Stimulated activated CD4-positive, alpha-beta T cell treated with anti-CD3 and anti-CD28 coated beads, Interleukin-4, amount 100 ng/mL, for 4 hours (primary cell): ENCODE measurements at regions not wholly inside any gene's neighbourhood (a gene's known extent, or its start where the extent isn't known, plus 50 kb on each side); places are given as distances from the start of the nearest gene placed in this dataset.
"Not testable (repeated sequence)": the region's sequence is repeated elsewhere in the genome, so short reads cannot be mapped to it uniquely, and the experiment has no call there.

Experiments used
- DNase-seq, 2 experiments: peaks; one replicate each; pipeline ENCODE4 v3.0.0-alpha.2; 2020

GRCh38 chr1:242728696-242729095 is 204.2 kb upstream of the PLD5 start:
- no peak for DNase-seq

- DNase-seq, result no peak
Observed at GRCh38 chr1:242723044-242723716, 198.7 kb upstream of the PLD5 start.

- no peak for DNase-seq
Observed at GRCh38 chr1:242718967-242719366, 194.5 kb upstream of the PLD5 start.

DNA sequence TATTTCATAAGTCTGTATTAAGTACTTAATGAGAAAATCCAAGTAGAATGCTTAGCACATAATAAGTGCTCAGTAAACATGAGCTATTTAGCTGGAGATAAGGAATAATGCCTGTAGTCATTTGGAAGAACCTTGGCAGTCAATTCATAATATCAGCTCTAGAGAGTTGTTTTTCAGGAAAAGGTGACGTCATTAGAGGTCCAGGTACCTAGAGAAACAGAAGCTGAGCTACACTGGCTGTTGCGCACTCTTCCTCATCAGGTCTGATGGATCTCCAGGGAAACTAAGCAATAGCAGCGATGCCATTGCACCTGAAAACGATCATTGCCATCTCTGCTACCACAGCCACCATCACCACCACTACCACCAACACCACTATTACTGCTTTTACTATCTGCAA is 187.8 kb upstream of the PLD5 start:
- DNase-seq, result no peak

DNA sequence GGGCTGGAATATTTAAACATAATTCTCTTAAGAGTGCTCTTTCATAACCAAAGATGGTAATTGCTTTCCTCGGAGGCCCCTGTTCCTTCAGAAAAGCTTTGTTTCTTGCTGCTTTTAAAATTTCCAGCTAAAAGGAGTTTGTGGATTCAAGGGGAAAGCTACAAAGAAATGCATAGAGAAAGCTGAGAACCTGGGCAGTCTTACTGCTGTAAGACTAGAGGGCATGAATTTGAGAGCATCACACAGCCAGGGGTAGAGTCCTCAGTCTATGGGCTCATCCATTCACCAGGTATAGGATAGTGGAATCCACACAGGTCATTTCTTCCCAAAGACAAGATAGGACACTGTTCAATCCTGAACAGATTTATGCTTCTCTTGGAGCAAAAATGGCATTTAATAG is 186.3 kb upstream of the PLD5 start:
- no peak for DNase-seq

- no peak for DNase-seq
Observed at GRCh38 chr1:242710286-242710685, 185.8 kb upstream of the PLD5 start.

DNA sequence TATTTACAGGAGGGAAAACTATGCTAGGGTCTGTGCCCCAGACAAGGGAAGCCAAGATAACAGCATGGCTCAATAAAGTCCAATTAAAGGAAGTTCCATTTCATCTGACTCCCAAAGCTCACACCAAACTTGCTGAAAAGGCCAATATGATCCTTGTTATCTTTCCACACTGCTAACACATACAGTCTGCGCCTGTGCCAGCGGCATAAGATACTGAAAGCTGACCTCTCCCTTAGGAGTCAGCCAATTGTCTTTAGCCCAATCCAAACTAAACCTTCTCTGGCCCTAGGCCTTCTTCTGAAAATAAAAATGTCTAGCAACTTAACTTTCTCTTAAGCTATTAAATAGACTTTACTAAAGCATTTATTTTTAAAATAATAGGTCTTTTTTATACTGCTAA is 179.0 kb upstream of the PLD5 start:
- no peak for DNase-seq

DNA sequence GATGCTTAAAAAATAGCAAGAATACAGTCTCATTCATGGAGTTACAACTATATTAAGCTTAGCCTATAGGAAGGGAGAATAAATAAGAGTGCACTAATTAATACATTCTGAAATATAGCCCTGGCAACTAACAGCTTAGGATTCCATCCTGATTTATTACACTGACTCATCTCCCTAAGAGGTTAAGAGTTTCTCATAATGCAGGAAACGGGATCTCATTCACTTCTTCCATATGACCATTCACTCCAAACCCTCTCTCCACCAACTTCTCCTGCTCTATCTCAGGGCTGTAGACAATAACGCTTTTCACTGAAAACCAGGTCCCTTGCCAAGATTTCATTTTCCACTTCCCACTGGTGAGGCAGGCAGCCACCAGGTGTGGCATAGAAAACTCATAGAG is 168.5 kb upstream of the PLD5 start:
- no peak for DNase-seq

- DNase-seq, result no peak
Observed at GRCh38 chr1:242691610-242691945, 167.1 kb upstream of the PLD5 start.

DNA sequence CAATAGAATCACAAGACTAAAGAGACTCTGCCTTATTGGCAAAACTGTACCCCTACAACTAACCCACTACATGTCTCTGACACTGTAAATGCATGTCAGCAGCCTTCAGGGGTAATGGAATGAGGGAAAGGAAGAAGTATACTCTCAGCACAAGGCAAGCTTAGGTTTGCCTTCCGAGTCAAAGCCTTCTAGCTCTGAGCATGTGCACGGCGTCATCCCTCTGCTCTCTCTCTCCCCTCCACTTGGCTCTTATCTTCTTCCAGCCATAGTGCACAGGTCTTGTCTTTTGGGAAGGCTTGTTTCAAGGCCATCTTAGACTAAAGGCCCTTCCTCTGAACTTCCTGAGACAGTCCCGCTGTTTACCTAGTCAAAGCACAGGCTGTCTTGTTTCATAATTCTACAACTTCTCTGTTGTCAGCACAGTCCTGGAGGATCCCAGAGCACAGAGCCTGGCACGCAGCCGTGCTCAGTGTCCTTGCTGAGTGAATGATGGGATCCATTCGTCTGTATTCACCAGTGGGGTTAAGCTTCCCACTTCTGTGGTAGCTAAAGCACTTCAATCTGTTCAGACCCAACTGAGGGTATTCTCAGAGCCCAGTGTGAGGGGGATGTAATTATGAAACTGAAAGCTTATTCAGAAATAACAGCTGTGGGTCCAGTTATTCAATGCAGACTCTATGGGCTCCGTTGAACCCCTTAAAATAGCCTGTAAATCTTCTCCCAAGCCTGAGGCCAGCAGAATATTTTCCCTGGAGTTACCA is 166.5 kb upstream of the PLD5 start:
- no peak for DNase-seq

GRCh38 chr1:242689378-242689777 is 164.9 kb upstream of the PLD5 start:
- DNase-seq, result no peak

DNA sequence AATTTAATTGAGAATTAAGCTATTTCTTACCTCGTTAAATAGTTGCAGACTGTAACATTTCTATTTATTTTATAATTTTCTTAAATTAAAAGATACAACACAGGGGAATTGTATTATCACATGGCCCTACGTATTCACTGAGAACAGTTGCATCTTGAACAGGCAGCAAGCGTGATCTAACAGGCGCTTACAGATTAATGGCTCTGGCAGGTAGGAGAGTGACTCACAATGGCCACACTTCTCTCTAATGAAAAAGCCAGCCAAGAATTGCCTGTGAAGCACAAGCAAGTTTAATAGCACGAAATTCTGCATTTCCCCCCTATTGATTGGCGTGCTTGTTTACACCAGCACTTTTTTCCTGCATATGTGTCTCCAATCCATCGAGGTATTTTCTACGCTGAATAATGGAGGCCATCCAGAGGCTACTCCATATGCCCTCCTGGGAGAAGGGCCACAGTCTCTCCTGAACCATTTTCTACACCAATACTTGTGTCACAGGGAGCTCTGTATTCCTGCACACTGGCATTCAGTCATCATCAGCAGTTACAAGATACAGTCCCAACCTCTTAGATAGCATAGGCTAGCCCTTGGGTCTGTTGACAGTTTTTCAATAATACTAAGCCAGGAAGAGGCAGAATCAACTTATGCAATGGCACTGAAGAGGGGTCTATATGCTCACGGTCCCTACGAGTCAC is 150.6 kb upstream of the PLD5 start:
- DNase-seq, result no peak

DNA sequence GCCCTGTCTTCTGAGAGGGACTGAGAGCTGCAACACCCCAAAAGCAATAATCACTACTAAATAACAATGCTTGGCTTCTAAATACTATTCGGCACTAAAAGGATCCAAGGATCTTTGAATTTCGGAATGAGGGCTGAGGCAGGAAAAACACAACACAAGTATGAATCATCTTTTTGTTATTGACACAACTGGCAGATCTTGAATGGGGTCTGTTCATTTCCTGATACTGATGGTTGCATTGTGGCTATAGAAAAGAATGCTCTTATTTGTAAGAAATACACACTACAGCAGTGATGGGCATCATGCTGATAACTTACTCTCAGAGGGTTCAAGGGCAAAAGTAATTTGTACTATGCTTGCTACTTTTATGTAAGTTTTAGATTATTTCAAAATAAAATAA is 149.2 kb upstream of the PLD5 start:
- no peak for DNase-seq

GRCh38 chr1:242673165-242673564 is 148.7 kb upstream of the PLD5 start:
- DNase-seq, result not testable (repeated sequence)

- no peak for DNase-seq
Observed at GRCh38 chr1:242670019-242670418, 145.5 kb upstream of the PLD5 start.

DNA sequence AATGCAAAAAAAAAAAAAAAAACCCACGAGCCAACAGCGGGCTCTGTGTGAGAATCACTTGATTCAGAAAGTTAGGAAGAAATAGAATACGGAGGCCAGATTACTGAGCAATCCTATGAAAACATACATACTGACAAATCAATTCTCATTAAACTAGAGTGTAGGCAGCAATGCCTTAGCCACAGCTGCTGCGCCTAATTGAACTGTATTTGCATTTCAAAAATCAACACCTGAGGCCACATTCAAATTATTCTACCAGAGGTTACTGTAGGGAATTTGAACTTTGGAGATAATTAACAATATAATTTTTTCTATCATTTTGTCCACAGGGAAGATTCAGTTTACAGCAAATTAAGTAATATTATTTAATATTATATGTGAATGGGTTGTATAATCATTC is 138.4 kb upstream of the PLD5 start:
- no peak for DNase-seq

- DNase-seq, result not testable (repeated sequence)
Observed at GRCh38 chr1:242653772-242654171, 129.3 kb upstream of the PLD5 start.

- no peak for DNase-seq
Observed at GRCh38 chr1:242651817-242652216, 127.3 kb upstream of the PLD5 start.

DNA sequence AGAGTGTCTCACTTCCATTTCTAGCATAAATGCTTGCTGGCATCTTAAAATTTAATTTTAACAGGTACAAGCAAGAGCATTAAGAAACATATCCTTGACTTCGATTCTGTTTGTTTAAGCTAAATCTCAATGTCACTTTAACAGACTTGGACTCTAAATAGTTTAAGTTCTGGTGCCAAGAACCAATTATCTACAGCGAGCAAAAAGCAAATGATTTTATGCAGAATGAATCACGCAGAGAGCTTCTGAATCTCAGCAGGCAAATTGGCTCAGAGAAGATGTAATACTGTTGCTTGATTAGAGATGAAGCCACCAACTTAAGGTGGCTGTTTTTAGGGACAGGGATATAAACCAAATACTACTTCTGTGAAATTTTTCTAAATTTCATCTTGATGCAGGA is 117.0 kb upstream of the PLD5 start:
- DNase-seq, result no peak

DNA sequence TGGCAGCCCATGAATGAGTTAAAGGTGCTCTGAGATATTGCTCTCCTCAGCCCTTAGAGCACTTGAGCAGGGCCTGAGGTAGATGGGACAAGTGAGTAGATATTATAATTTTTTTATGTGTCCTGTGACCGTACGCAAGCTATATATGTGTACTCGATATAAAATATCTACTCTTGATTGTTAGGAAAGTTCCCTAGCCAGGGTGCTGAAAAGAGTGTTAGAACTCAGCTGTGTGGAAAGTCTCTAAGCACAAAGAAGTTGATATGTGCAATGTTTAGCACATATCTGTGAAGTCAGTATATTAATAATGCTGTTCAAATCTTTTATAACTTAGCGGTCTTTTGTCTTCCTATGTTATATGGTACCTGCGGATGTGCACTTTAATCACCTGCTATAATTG is 114.6 kb upstream of the PLD5 start:
- no peak for DNase-seq

DNA sequence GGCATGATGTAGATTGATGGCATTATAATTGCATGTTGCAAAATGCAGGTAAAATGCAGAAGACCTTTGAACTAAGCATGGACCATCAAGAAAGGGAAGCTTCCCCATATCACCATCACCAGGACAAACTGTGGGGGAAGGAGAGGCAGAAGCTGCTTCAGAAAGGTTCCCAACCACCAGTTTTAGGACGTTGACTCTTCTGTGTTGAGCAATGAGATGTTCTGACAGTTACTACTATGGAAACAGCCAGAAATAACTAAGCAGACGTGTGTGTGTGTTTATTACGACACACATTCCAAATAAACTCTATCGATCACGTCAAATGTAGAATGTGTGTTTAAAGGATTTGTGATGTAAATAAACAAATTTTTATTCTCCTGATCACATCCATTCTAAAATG is 110.2 kb upstream of the PLD5 start:
- no peak for DNase-seq

GRCh38 chr1:242629396-242629795 is 104.9 kb upstream of the PLD5 start:
- no peak for DNase-seq

- DNase-seq, result no peak
Observed at GRCh38 chr1:242623756-242624155, 99.3 kb upstream of the PLD5 start.

DNA sequence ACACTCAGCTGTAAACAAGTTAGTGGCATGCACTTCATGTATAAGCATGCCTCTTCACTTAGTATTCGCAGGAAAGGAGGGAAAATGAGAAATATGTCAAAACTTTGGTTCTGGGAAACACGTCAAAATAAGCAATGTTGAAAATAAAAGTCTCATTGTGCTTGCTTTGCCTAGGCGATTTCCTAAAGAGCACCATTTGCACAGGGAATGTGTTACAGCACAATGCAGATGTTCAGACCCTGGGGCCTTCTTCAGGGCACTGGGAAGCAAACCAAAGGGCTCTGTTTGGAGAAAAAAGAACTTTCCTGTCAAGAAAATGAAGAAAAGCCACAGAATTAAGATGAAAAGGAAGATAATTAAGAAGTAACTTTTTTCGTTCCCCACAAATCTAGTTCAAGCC is 98.6 kb upstream of the PLD5 start:
- DNase-seq, result no peak
